ENCODE measurements at regions not wholly inside any gene's neighbourhood (a gene's known extent, or its start where the extent isn't known, plus 50 kb on each side); places are given as distances from the start of the nearest gene placed in this dataset.

DNA sequence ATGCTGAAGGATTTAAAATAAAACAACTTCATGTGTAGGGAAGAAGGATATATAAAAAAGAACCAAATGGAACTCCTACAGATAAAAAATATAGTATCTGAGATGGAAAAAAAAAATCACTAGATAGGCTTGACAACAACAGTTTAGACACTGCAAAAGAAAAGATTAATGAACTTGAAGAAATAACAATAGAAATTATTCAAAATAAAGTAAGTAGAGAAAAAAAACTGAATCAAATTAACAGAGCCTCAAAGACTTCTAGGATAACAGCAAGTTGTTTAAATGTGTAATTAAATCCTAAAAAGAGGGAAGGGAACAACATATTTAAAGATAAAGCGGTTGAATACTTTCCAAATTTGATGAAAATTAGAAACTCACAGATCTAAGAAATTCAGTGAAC lies 316.3 kb upstream of the ECI2 start:
- WGBS, 5 donors: 88 to 100% (median 92%) methylated on average over 1 of the region's 1 CpG
- intact Hi-C loops (cut with DNase I; ENCODE audit: low total_unique reads): no loop called here
- H3K4me1 ChIP-seq: peaks cover 0 to 7% (median 0%) of the 10 kb centered on the region in 6 donors
- H3K9me3 ChIP-seq: peaks cover 0 to 25% (median 18%) of the 10 kb centered on the region in 8 donors
- no peak overlapping the region for H3K4me3 ChIP-seq
- TF ChIP-seq POLR2A (IDR thresholded peaks at IDR 0.05) (no peak), POLR2AphosphoS5 (IDR thresholded peaks at IDR 0.05) (no peak)
- TF ChIP-seq, protein P1, sequence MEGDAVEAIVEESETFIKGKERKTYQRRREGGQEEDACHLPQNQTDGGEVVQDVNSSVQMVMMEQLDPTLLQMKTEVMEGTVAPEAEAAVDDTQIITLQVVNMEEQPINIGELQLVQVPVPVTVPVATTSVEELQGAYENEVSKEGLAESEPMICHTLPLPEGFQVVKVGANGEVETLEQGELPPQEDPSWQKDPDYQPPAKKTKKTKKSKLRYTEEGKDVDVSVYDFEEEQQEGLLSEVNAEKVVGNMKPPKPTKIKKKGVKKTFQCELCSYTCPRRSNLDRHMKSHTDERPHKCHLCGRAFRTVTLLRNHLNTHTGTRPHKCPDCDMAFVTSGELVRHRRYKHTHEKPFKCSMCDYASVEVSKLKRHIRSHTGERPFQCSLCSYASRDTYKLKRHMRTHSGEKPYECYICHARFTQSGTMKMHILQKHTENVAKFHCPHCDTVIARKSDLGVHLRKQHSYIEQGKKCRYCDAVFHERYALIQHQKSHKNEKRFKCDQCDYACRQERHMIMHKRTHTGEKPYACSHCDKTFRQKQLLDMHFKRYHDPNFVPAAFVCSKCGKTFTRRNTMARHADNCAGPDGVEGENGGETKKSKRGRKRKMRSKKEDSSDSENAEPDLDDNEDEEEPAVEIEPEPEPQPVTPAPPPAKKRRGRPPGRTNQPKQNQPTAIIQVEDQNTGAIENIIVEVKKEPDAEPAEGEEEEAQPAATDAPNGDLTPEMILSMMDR (IDR thresholded peaks at IDR 0.05 in 8 of 11, conservative IDR thresholded peaks at IDR 0.05 in 3 of 11): no peak
- no peaks in the 10 kb centered on the region for H3K36me3 ChIP-seq
- H3K27ac ChIP-seq: no peak overlapping the region
- no peaks in the 10 kb centered on the region for H3K27me3 ChIP-seq (replicated peaks in 1 of 7)
- DNase-seq: no peak

DNA sequence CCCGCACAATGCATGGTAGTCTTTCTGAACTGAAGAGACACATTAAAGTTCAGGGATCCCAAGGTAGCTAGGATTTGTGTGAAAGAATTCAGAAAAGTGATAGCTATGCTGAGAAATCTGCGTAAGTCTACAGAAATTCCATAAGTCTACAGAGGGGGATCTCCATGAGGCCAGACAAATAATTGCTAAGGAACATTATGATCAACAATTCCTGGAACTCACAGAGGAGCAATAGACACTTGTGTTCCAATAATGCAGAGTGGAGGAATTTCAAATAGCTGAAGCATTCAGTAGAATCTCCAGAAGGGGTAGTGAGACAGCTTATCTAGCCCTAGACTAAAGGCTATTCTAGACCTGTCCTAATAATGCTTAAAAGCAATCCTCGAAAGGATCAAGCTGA lies 315.7 kb upstream of the ECI2 start:
- H3K4me3 ChIP-seq: no peak overlapping the region
- intact Hi-C loops (cut with DNase I; ENCODE audit: low total_unique reads): no loop called here
- H3K4me1 ChIP-seq: peaks cover 0 to 7% (median 0%) of the 10 kb centered on the region in 6 donors
- H3K27me3 ChIP-seq (replicated peaks in 1 of 7): no peaks in the 10 kb centered on the region
- WGBS, 5 donors: 84 to 95% (median 88%) methylated on average over 3 of the region's 3 CpGs
- no peak for TF ChIP-seq POLR2AphosphoS5 (IDR thresholded peaks at IDR 0.05)
- TF ChIP-seq POLR2A (IDR thresholded peaks at IDR 0.05): no peak
- TF ChIP-seq, protein P1 (IDR thresholded peaks at IDR 0.05 in 8 of 11, conservative IDR thresholded peaks at IDR 0.05 in 3 of 11): no peak
- no peak for DNase-seq
- H3K9me3 ChIP-seq: peaks cover 0 to 20% (median 11%) of the 10 kb centered on the region in 8 donors
- H3K27ac ChIP-seq: no peak overlapping the region
- H3K36me3 ChIP-seq: no peaks in the 10 kb centered on the region

DNA sequence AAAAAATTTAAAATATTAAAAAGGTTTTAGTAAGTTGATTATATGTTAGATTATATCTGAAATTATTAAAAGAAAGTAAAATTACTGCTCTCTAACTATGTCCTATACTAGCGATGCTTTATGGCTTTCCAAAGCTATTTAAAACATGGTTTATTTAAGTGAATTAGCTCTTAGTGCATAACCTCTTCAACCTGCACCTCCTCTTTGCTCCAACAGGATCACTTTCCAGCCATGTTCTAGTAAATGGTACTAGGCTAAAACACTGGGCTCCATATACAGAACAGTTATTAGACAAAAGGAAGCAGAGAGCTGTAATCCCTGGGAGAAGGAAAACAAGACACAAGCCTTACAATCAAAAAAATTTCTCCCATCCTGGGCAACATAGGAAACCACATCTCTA lies 314.9 kb upstream of the ECI2 start:
- Histone ChIP-seq H3K27me3 (replicated peaks in 1 of 7) (no peaks in the 10 kb centered on the region), H3K4me3 (no peak overlapping the region), H3K4me1 (peaks cover 0 to 7% (median 0%) of the 10 kb centered on the region in 6 donors), H3K36me3 (no peaks in the 10 kb centered on the region), H3K9me3 (peaks cover 0 to 14% (median 10%) of the 10 kb centered on the region in 8 donors), H3K27ac (no peak overlapping the region)
- TF ChIP-seq, protein P1 (IDR thresholded peaks at IDR 0.05 in 8 of 11, conservative IDR thresholded peaks at IDR 0.05 in 3 of 11): no peak
- DNase-seq: no peak
- intact Hi-C loops (cut with DNase I; ENCODE audit: low total_unique reads): no loop called here
- 90 to 100% (median 94%) methylated on average over 1 of the region's 1 CpG for WGBS, 5 donors

DNA sequence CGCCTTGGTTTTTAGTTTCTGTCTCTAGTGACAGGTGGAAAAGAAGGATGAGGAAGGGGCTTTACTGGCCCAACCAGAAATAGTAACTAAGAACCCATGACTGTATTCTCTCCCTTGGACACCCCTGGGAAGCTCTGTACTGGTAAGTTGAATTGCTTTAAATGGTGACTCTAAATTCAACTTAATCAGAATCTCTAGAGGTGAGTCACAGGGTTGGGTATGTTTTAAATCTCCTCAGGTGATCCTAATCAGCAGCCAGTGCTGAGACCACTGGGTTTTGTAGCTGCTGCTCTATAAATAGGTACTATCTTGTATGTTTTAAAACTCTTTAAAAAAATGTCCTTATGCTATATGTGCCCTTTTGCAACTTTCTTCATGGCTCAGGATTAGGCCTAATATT lies 314.0 kb upstream of the ECI2 start:
- 88 to 100% (median 94%) methylated on average over 1 of the region's 1 CpG for WGBS, 5 donors
- H3K4me1 ChIP-seq: peaks cover 0 to 7% (median 0%) of the 10 kb centered on the region in 6 donors
- intact Hi-C loops (cut with DNase I; ENCODE audit: low total_unique reads): no loop called here
- H3K9me3 ChIP-seq: peaks cover 0 to 14% (median 10%) of the 10 kb centered on the region in 8 donors
- no peak overlapping the region for H3K27ac ChIP-seq
- no peak overlapping the region for H3K4me3 ChIP-seq
- DNase-seq: no peak
- no peaks in the 10 kb centered on the region for H3K27me3 ChIP-seq (replicated peaks in 1 of 7)
- H3K36me3 ChIP-seq: no peaks in the 10 kb centered on the region
- TF ChIP-seq, protein P1 (IDR thresholded peaks at IDR 0.05 in 8 of 11, conservative IDR thresholded peaks at IDR 0.05 in 3 of 11): no peak
- TF ChIP-seq POLR2A (IDR thresholded peaks at IDR 0.05) (no peak), POLR2AphosphoS5 (IDR thresholded peaks at IDR 0.05) (no peak)

All from spleen (tissue), 11 donors.